ENCODE measurements at regions not wholly inside any gene's neighbourhood (a gene's known extent, or its start where the extent isn't known, plus 50 kb on each side); places are given as distances from the start of the nearest gene placed in this dataset.
"Not testable (repeated sequence)": the region's sequence is repeated elsewhere in the genome, so short reads cannot be mapped to it uniquely, and the experiment has no call there.

- no peak for DNase-seq (ENCODE audit: low read depth)
- H3K4me3 ChIP-seq (ENCODE audit: low read length): no peak overlapping the region
- no peak for TF ChIP-seq CTCF (IDR thresholded peaks at IDR 0.05; ENCODE audit: insufficient read depth, low read depth, low read length, missing control alignments)
Measured at GRCh38 chr12:125544960-125545359, 479.7 kb downstream of the AACS start.

- no peak for TF ChIP-seq CTCF (IDR thresholded peaks at IDR 0.05; ENCODE audit: insufficient read depth, low read depth, low read length, missing control alignments)
- H3K4me3 ChIP-seq (ENCODE audit: low read length): no peak overlapping the region
- DNase-seq (ENCODE audit: low read depth): no peak
Measured at GRCh38 chr12:125549171-125549570, 483.9 kb downstream of the AACS start.

- TF ChIP-seq CTCF (IDR thresholded peaks at IDR 0.05; ENCODE audit: insufficient read depth, low read depth, low read length, missing control alignments): no peak
- DNase-seq (ENCODE audit: low read depth): no peak
- no peak overlapping the region for H3K4me3 ChIP-seq (ENCODE audit: low read length)
Measured at GRCh38 chr12:125549836-125550235, 484.6 kb downstream of the AACS start.

GRCh38 chr12:125552295-125552694, 487.1 kb downstream of the AACS start:
- TF ChIP-seq CTCF (IDR thresholded peaks at IDR 0.05; ENCODE audit: insufficient read depth, low read depth, low read length, missing control alignments): no peak
- H3K4me3 ChIP-seq (ENCODE audit: low read length): no peak overlapping the region
- DNase-seq (ENCODE audit: low read depth): no peak

- not testable (repeated sequence) for DNase-seq (ENCODE audit: low read depth); H3K4me3 ChIP-seq (ENCODE audit: low read length)
Measured at GRCh38 chr12:125561008-125561407, 495.8 kb downstream of the AACS start.

- no peak for TF ChIP-seq CTCF (IDR thresholded peaks at IDR 0.05; ENCODE audit: insufficient read depth, low read depth, low read length, missing control alignments)
- no peak overlapping the region for H3K4me3 ChIP-seq (ENCODE audit: low read length)
- DNase-seq (ENCODE audit: low read depth): no peak
Measured at GRCh38 chr12:125564753-125565152, 499.5 kb downstream of the AACS start.

- DNase-seq (ENCODE audit: low read depth): no peak
- TF ChIP-seq CTCF (IDR thresholded peaks at IDR 0.05; ENCODE audit: insufficient read depth, low read depth, low read length, missing control alignments): no peak
- no peak overlapping the region for H3K4me3 ChIP-seq (ENCODE audit: low read length)
Measured at GRCh38 chr12:125567581-125567980, 502.3 kb downstream of the AACS start.

GRCh38 chr12:125568306-125568705, 503.1 kb downstream of the AACS start:
- no peak for DNase-seq (ENCODE audit: low read depth)
- TF ChIP-seq CTCF (IDR thresholded peaks at IDR 0.05; ENCODE audit: insufficient read depth, low read depth, low read length, missing control alignments): no peak
- no peak overlapping the region for H3K4me3 ChIP-seq (ENCODE audit: low read length)

All from epithelial cell of esophagus (primary cell).